MM.1S (cell line): ENCODE measurements at regions not wholly inside any gene's neighbourhood (a gene's known extent, or its start where the extent isn't known, plus 50 kb on each side); places are given as distances from the start of the nearest gene placed in this dataset.

Experiments used
- CTCF ChIP-seq: fragments of 300-600 bp; sonication (generic); IDR thresholded peaks from 2 replicates; pipeline ENCODE4 v1.5.1; 2016; ENCODE audit warnings: antibody characterized with exemption, low read length, mixed read lengths
- EZH2 ChIP-seq: fragments of 300-600 bp; sonication (generic); optimal IDR thresholded peaks from 2 replicates; pipeline ENCODE3; 2017; ENCODE audit warnings: low read depth, mild to moderate bottlenecking, antibody characterized with exemption, low read length, mixed read lengths
- EZH2phosphoT487 ChIP-seq: fragments of 300-600 bp; sonication (generic); IDR thresholded peaks from 2 replicates; pipeline ENCODE4 v1.6.1; 2018; ENCODE audit warnings: antibody characterized with exemption, low read length

DNA sequence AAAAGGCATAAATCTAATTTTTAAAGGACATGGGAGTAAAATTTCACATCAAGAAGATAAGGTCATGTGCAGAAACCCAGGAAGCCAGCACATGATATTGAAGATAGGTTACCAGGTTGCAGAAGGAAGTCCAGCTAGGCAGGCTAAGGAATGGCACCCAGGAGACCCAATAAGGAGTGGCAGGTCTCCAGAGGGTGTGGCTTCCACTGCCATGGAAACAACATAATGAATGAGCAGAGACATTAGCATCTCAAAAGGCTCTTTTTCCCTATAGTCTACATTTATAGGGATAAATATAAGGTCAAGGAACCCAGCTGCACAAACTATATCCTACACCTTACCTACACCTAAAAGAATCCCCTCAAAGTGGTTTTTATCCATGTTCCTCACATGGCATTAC is 275.9 kb downstream of the RPS29 start:
- TF ChIP-seq CTCF (no peak), EZH2 (no peak), EZH2phosphoT487 (no peak)
